Activated T-helper 17 cell treated with anti-CD3 and anti-CD28 coated beads, Interleukin-2, amount 50 U/mL, for 72 hours (primary cell): ENCODE measurements at regions not wholly inside any gene's neighbourhood (a gene's known extent, or its start where the extent isn't known, plus 50 kb on each side); places are given as distances from the start of the nearest gene placed in this dataset.
A peak's percentile ranks its signal among the peaks of the same experiment; 100 is the strongest.

Experiments
- ATAC-seq: fragments of 150-1000 bp; cut with Tn5 transposase; replicated peaks from 2 replicates; pipeline ENCODE4 v1.10.0; 2021; ENCODE audit warnings: mild to moderate bottlenecking, moderate library complexity
- H3K27ac Mint-ChIP-seq: one replicate; pipeline ENCODE4 v1.8.0; 2022; ENCODE audit warnings: mixed read lengths
- H3K27me3 Mint-ChIP-seq: one replicate; pipeline ENCODE4 v1.8.0; 2022; ENCODE audit warnings: mixed read lengths
- H3K36me3 Mint-ChIP-seq: one replicate; pipeline ENCODE4 v1.8.0; 2022; ENCODE audit warnings: low read depth, mild to moderate bottlenecking, mixed read lengths
- H3K4me1 Mint-ChIP-seq: one replicate; pipeline ENCODE4 v1.8.0; 2022; ENCODE audit warnings: mixed read lengths
- H3K4me3 Mint-ChIP-seq: one replicate; pipeline ENCODE4 v1.8.0; 2022; ENCODE audit warnings: mild to moderate bottlenecking, mixed read lengths
- H3K9me3 Mint-ChIP-seq: one replicate; pipeline ENCODE4 v1.8.0; 2022; ENCODE audit warnings: mixed read lengths

DNA sequence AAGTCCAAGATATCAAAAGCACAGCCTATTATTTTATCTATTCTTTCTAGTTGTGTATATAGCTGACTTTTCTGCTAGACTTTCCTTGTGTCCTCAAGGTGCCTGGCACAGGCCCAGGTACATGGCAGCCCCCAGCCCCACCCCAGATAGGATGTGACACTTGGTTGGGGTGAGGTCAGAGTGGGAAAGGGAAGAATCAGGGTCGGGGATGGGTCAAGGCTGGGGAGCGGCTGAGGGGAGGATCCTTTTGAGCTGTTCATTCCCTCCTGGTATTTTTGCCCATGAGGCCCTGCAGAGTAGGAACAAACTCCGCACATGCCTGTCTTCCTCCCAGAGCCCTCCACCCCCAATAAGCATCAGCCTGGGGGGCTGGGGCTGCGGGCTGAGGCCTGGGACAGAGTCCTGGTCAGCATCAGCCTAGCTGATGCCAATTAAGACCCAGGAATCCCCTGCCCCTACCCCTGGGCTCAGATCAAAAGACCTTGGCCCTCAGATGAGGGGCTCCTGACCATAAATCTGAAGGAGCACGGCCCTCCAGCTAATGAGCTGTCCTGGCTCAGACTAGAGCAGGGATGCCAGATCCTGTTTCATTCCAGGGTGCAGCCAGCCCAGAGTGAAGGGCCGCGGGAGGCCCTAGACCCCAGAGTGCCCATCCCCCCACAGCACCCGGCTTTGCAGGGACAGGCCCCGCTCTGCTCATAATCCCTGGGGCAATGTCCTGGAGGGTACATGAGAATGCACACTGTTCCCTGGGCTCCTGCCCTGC, 85.3 kb downstream of the SDC1 start:
- H3K4me3 Mint-ChIP-seq = no peak overlapping the region
- H3K4me1 Mint-ChIP-seq = no peaks in the 10 kb centered on the region
- peaks cover 3% of the 10 kb centered on the region for H3K27me3 Mint-ChIP-seq
- H3K27ac Mint-ChIP-seq = no peak overlapping the region
- no peaks in the 10 kb centered on the region for H3K9me3 Mint-ChIP-seq
- no peaks in the 10 kb centered on the region for H3K36me3 Mint-ChIP-seq
- ATAC-seq = no peak

DNA sequence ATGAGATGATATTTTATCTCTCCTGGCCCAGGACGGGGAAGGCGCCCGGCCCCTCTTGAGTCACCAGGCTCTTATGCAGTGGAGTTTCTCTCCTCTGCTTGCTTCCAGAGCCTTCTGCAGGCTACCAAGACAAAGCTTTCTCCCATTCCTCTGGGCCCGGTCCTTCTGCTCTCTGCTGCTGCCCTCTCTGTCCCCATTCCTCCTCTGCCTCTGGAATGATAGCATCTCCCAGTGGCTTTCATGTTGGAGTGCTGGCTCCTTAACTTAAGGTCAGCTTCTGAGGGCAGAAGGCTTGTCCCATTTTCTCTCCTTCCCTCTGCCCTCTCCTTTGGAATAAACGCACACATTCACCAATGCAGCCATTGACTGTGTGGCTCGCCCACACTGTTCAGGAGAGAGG, 86.2 kb downstream of the SDC1 start:
- Mint-ChIP-seq H3K4me1 (no peaks in the 10 kb centered on the region), H3K36me3 (no peaks in the 10 kb centered on the region), H3K4me3 (no peak overlapping the region), H3K27me3 (peaks cover 7% of the 10 kb centered on the region), H3K9me3 (no peaks in the 10 kb centered on the region), H3K27ac (no peak overlapping the region)
- no peak for ATAC-seq

DNA sequence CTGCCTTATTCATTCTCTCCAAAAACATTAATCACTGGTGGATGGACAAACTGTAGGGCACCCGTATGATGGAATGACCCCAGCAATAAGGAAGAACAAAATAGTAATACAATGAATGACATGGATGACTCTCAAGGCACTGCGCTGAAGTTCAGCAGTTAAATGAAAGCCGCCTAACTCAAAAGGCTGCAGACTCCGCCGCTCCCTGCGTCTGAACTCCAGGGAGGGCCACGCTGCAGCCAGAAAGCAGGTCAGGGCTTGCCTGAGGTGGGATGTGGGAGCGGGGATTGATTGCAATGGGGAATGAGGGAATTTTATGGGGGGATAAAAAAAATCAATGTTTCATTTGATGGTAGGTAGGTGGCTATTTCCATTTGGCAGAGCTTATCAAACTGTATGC, 86.5 kb upstream of the LAPTM4A start:
- Mint-ChIP-seq H3K4me3 (no peak overlapping the region), H3K9me3 (no peaks in the 10 kb centered on the region), H3K27ac (no peak overlapping the region), H3K27me3 (peaks cover 6% of the 10 kb centered on the region), H3K4me1 (no peaks in the 10 kb centered on the region), H3K36me3 (no peaks in the 10 kb centered on the region)
- ATAC-seq = no peak

DNA sequence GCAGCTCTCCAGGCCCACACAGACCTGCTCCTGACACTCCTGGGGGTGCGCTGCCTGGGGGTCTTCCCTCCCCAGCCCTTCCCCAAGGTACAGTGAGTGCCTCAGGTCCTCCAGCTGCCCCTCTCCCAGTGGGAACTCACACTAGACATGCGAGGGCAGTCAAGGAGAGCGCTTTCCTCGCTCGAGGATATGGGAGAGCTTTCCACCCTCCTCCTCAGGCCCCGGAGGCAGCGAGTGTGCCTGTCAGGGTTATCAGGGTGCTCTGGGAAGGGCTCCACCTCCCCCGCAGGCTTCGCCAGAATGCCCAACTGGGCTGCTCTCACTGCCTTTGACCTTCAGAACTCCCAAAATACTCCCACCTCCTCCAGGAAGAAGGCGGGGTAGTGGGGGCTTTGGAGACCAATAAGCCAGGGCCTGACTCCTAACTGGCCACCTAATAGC, 85.7 kb upstream of the LAPTM4A start:
- peaks cover 13% of the 10 kb centered on the region for H3K27me3 Mint-ChIP-seq
- no peaks in the 10 kb centered on the region for H3K4me1 Mint-ChIP-seq
- ATAC-seq = no peak
- H3K27ac Mint-ChIP-seq = no peak overlapping the region
- no peaks in the 10 kb centered on the region for H3K36me3 Mint-ChIP-seq
- H3K9me3 Mint-ChIP-seq = no peaks in the 10 kb centered on the region
- no peak overlapping the region for H3K4me3 Mint-ChIP-seq

DNA sequence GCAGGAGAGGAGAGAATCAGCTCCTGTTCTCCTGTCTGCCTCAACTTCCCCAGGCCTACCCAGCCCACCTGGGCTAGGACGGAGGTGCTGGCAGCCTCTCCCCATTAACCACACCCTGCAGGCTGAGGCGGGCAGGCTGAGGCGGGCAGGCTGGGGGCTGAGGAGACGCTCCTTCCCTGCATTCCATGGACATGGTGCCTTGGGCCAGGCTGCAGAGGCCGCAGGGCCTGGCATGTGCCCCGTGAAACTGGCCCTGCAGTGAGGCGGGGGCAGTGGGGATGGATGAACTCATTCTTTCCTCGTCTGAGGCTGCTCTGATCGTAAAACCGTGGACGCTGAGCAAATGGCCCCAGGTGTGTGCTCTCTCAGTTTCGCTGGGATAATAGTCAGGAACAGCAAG, 84.7 kb upstream of the LAPTM4A start:
- Mint-ChIP-seq H3K27me3 (peaks cover 23% of the 10 kb centered on the region), H3K9me3 (no peaks in the 10 kb centered on the region), H3K4me3 (no peak overlapping the region), H3K36me3 (no peaks in the 10 kb centered on the region), H3K4me1 (no peaks in the 10 kb centered on the region), H3K27ac (no peak overlapping the region)
- no peak for ATAC-seq

DNA sequence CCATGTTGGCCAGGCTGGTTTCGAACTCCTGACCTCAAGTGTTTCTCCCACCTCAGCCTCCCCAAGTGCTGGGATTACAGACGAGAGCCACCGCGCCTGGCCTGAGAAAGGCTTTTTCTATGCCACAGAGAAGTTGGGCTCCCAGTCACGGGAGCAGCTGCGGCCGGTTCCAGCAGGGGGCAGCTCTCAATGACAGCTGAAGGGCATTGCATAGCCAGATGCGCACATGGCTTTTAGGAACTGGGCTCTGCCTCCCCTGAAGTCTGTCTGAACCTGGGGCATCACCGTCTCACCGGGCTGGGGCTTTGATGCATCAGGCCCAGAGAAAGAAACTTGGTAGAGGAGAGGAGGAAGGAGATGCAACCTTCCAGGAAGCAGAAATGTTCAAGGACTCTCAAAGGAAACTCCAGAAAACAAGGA, 84.2 kb upstream of the LAPTM4A start:
- Mint-ChIP-seq H3K27me3 (peaks cover 28% of the 10 kb centered on the region), H3K36me3 (no peaks in the 10 kb centered on the region), H3K27ac (no peak overlapping the region), H3K9me3 (no peaks in the 10 kb centered on the region), H3K4me3 (no peak overlapping the region), H3K4me1 (no peaks in the 10 kb centered on the region)
- ATAC-seq = peak; percentile 51

DNA sequence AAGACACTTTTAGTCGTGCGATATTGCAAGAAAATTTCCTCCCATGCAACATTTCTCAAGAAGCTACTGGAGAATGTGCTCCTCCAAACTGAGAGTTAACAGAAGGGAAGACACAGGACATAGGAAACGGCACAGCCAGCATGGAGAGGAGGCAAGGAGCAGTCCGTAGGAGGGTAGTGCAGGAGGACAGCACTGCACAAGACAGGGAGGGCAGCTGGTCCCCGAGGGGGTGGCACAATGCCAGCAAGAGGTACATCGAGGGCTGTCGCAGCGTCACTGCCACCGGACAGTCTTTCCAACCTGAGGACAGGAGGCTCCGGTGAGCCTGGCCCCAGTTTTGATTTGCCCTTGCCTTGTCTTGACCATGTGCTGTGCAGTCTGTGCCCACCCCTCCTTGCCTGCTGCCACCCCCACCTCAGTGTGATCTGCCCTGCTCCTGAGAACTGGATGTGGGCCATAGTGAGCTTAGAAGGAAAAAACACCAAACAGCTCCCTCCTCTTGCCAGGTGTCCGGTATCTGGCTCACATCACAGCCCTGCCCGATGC, 81.6 kb upstream of the LAPTM4A start:
- Mint-ChIP-seq H3K9me3 (no peaks in the 10 kb centered on the region), H3K4me1 (no peaks in the 10 kb centered on the region), H3K4me3 (no peak overlapping the region), H3K27ac (no peak overlapping the region), H3K36me3 (no peaks in the 10 kb centered on the region), H3K27me3 (peaks cover 35% of the 10 kb centered on the region)
- ATAC-seq = no peak

DNA sequence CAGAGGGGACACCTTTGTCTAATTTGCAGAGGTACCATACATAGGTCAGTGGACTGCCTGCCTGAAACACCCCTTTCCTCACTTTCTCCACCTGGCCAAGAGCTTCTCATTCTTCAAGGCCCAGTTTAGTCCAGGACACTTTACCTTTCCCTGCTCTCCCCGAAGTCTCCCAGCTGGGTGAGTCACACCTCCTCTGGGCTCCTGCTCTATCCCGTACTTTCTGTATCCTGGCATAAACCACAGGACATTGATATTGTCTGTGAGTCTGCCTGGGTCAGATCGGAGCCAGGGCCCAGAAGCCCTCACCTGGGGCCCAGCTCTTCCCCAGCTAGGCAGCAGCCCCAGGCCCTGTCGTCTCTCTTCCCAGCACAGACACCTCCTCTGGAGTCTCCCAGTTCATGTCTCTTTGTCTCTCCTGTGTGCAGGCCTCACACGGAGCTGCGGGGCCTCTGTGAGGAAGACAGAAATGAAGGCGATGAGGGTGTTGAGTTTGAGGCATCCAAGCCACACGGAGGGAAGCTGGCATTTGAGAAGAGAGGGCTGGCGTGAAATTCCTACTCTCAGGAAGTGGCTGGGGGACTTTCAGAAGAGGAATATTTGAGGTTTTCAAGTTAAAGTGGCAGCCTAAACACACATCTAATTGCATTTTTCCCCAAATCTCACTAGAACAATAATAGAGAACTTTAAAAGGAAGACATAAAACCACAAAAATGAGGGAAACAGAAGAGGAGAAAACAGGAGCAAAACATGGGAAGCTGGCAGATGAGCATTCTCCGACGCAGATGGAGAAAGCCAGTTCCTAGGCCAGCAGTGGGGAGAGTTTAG, 79.6 kb upstream of the LAPTM4A start:
- no peaks in the 10 kb centered on the region for H3K4me1 Mint-ChIP-seq
- no peak overlapping the region for H3K4me3 Mint-ChIP-seq
- H3K27ac Mint-ChIP-seq = no peak overlapping the region
- H3K27me3 Mint-ChIP-seq = peaks cover 35% of the 10 kb centered on the region
- no peak for ATAC-seq
- no peaks in the 10 kb centered on the region for H3K9me3 Mint-ChIP-seq
- H3K36me3 Mint-ChIP-seq = no peaks in the 10 kb centered on the region

DNA sequence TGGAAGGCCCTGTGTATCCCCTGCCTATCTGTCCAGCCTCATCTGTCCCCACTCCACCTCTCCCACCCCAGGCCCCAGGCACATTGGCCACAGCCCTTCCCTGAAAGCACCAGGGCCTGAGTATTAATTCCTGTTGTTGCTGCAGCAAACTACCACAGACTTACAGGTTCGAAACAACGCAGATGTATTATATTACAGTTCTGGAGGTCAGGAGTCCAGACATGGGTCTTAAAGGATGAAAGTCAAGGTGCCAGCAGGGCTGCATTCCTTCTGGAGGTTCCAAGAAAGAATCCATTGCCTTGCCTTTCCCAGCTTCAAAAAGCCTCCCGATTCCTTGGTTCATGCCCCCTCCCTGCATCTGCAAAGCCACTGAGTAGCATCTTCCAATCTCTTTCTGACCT, 78.7 kb upstream of the LAPTM4A start:
- Mint-ChIP-seq H3K4me3 (no peak overlapping the region), H3K27ac (no peak overlapping the region), H3K9me3 (no peaks in the 10 kb centered on the region), H3K27me3 (peaks cover 35% of the 10 kb centered on the region), H3K4me1 (no peaks in the 10 kb centered on the region), H3K36me3 (no peaks in the 10 kb centered on the region)
- ATAC-seq = no peak

DNA sequence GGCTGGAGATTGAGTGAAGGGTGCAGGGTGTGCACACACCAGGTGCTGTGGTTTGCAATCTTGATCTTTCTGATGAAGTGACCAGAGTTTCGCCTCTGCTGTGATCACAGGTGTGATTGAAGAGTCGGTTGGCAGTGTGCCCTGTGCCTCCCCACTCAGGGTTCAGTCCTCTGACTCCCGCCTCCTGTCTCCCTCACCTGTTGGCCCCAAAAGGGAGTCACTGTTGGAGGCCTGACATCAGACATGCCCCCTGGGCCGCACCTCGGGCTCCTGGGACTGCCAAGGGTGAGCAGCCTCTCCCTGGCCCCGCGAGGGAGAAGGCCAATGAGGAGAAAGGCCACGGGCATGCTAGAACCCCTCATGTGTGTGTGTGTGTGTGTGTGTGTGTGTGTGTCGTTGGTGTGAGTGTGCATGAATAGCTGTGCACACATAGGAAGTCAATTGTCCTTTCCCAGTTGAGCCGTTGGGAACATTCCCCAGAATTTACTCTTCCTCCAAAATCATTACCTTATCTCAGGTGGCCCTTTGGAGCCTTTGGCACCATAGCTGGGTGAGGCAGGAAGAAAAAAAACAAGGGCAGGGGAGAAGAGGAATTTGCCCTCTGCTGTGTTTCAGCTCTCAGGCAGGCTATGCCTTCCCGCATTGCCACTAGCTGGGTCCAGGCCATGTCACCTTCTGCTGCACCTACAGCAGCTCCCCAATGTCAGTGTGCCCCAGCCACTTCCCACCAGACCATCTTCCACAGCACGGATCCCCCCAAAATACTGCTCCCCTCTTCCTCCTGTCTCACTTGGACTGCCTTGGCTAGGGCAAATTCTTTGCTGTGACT, 78.1 kb upstream of the LAPTM4A start:
- H3K27ac Mint-ChIP-seq = no peak overlapping the region
- H3K36me3 Mint-ChIP-seq = no peaks in the 10 kb centered on the region
- H3K9me3 Mint-ChIP-seq = no peaks in the 10 kb centered on the region
- ATAC-seq = no peak
- no peak overlapping the region for H3K4me3 Mint-ChIP-seq
- no peaks in the 10 kb centered on the region for H3K4me1 Mint-ChIP-seq
- peaks cover 35% of the 10 kb centered on the region for H3K27me3 Mint-ChIP-seq

DNA sequence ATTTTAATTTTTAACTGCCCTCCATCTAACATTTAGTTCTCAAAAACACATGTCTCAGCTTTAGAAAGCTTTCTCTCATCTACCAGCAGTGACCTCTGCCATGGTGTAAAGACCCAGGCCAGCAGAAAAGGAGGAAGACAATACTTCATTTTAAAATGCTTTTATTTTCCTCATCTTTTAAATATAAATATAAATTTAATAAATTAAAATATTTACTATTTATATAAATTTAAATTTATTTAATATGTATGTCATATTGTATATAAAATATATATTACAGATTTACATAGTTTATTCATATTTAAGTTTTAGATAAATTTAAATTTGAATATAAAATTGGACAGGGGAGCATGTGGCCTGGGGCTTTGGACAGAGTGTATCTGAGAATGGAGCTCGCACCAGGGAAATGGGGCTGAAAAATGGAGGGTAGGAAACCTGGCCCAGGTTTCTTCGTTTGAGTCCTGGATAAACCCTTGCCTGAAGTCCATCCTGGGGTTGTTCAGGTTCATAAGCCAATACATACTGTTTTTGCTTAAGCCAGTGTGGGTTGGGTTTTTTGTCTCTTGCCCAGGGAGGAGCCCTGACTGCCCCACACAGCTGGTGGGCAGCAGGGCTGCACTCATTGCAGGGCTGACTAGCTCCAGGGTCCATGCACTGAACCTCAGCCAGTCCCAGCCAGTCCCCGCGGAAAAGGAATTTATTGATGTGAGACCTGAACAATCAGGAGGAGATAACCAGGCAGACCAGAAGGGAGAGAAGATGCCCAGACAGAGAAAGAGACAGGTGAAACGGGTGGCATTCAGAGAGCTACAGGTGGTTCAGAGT, 77.3 kb upstream of the LAPTM4A start:
- H3K4me3 Mint-ChIP-seq = no peak overlapping the region
- no peaks in the 10 kb centered on the region for H3K4me1 Mint-ChIP-seq
- no peak overlapping the region for H3K27ac Mint-ChIP-seq
- no peaks in the 10 kb centered on the region for H3K9me3 Mint-ChIP-seq
- no peak for ATAC-seq
- no peaks in the 10 kb centered on the region for H3K36me3 Mint-ChIP-seq
- peaks cover 31% of the 10 kb centered on the region for H3K27me3 Mint-ChIP-seq

DNA sequence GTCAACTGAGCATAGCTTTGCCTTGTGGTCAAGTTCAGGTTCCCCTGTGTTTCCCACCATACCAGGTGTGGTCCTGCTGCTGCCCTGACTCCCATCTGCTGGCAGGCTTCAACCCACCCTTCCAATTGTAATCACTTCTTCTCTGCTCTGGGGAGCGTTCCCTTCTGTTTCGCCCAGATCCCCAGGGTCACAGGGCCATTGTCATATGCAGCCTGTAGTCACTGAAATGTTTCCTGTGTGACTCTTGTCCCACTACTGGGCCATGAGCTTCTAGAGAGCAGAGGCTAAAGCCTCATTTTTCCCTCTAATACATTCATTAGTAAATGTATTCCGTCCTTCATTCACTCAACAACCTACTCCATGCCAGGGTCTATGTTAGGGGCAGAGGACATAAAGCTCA, 75.0 kb upstream of the LAPTM4A start:
- no peak overlapping the region for H3K4me3 Mint-ChIP-seq
- H3K4me1 Mint-ChIP-seq = no peaks in the 10 kb centered on the region
- H3K36me3 Mint-ChIP-seq = no peaks in the 10 kb centered on the region
- peaks cover 18% of the 10 kb centered on the region for H3K27me3 Mint-ChIP-seq
- no peak for ATAC-seq
- H3K9me3 Mint-ChIP-seq = no peaks in the 10 kb centered on the region
- H3K27ac Mint-ChIP-seq = no peak overlapping the region

DNA sequence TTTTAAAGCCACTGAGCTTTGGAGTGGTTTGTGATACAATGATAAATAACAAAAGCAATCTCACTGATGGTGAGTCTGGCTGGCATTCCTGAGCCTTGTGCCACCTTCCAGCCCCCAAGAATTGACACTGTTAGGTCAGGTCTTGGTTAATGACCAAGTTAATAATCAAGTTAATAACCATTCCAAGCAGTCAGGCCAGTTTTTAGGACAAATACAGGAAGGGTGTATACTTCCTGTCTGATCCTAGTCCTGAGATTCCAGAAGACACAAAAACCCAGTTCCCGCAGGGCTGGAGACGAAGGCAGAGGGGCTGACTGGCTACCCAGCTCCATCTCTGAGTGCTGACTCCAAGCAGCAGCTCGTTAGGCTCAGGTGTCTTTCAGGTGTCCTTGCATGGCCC, 74.6 kb upstream of the LAPTM4A start:
- H3K9me3 Mint-ChIP-seq = no peaks in the 10 kb centered on the region
- no peaks in the 10 kb centered on the region for H3K36me3 Mint-ChIP-seq
- H3K27ac Mint-ChIP-seq = no peak overlapping the region
- no peak overlapping the region for H3K4me3 Mint-ChIP-seq
- ATAC-seq = no peak
- H3K4me1 Mint-ChIP-seq = no peaks in the 10 kb centered on the region
- peaks cover 14% of the 10 kb centered on the region for H3K27me3 Mint-ChIP-seq

DNA sequence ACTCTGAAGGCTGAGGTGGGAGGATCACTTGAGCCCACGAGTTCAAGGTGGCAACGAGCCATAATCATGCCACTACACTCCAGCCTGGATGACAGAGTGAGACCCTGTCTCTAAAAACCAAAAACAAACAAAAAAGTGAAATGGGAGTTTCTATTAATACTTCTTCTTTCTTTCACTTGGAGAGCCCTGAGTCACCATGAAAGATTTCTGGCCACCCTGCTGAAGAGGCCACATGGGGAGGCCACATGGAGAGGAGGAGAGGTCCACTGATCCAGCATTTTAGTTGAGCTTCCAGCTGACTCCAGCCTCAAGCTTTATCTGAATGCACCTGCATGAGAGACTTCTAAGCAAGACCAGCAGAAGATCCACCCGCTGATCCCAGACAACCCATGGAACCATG, 74.2 kb upstream of the LAPTM4A start:
- Mint-ChIP-seq H3K4me1 (no peaks in the 10 kb centered on the region), H3K9me3 (no peaks in the 10 kb centered on the region), H3K4me3 (no peak overlapping the region), H3K27me3 (peaks cover 9% of the 10 kb centered on the region), H3K36me3 (no peaks in the 10 kb centered on the region), H3K27ac (no peak overlapping the region)
- ATAC-seq = no peak
